T-cell (primary cell): ENCODE measurements at regions not wholly inside any gene's neighbourhood (a gene's known extent, or its start where the extent isn't known, plus 50 kb on each side); places are given as distances from the start of the nearest gene placed in this dataset.

Experiments
- ATAC-seq, 4 experiments: fragments of 200-7000 bp in 3 of 4; fragments of 150-1000 bp in 1 of 4; cut with Tn5 transposase; replicated peaks in 1 of 4; 1 replicate in 3 of 4; 2 replicates in 1 of 4; pipeline ENCODE4 v1.10.0; 2021; ENCODE audit warnings: moderate library complexity in 3 of 4, mild to moderate bottlenecking in 2 of 4, moderate number of reproducible peaks in 1 of 4
- CTCF ChIA-PET, 2 donors: fragments of 300-600 bp; sonication (Branson Sonifier 250); formaldehyde crosslinking; loops; one replicate each; lab custom pipeline; 2022; ENCODE audit warnings: antibody characterized with exemption in 2 of 2; lab: Charles Lee
- POLR2A ChIA-PET, 2 donors: fragments of 300-600 bp; sonication (Branson Sonifier 250); formaldehyde crosslinking; loops; one replicate each; lab custom pipeline; 2022; ENCODE audit warnings: antibody characterized with exemption in 2 of 2; lab: Charles Lee
- DNase-seq, 35 experiments: peaks; one replicate each; pipeline versions ENCODE4 v3.0.0 to v3.0.0-alpha.2; 2013 to 2023
- H3K27ac ChIP-seq: one replicate; pipeline ENCODE4 v1.5.1; 2013; ENCODE audit warnings: low read length
- H3K27me3 ChIP-seq, 2 experiments: replicated peaks in 1 of 2; 1 replicate in 1 of 2; 2 replicates in 1 of 2; pipeline versions ENCODE4 v1.6.1 to v1.7.0; 2013; ENCODE audit warnings: low read length in 1 of 2, mixed read lengths in 1 of 2; ENCODE audit not compliant: control insufficient read depth in 2 of 2, insufficient read depth in 2 of 2; ENCODE audit errors: extremely low read depth in 1 of 2
- H3K36me3 ChIP-seq, 2 donors: 1 replicate in 1 of 2; 2 replicates in 1 of 2; pipeline versions ENCODE4 v1.6.1 to v1.7.0; 2013; ENCODE audit warnings: low read length in 1 of 2; ENCODE audit not compliant: control insufficient read depth in 2 of 2, insufficient read depth in 1 of 2; ENCODE audit errors: extremely low read depth in 1 of 2
- H3K4me1 ChIP-seq, 2 experiments: 1 replicate in 1 of 2; 2 replicates in 1 of 2; pipeline versions ENCODE4 v1.6.1 to v1.7.0; 2013; ENCODE audit warnings: low read length in 2 of 2, mixed read lengths in 1 of 2; ENCODE audit not compliant: insufficient read depth in 2 of 2, control insufficient read depth in 1 of 2; ENCODE audit errors: extremely low read depth in 1 of 2
- H3K4me3 ChIP-seq, 2 donors: 1 replicate in 1 of 2; 2 replicates in 1 of 2; pipeline versions ENCODE4 v1.5.1 to v1.7.0; 2013; ENCODE audit warnings: mild to moderate bottlenecking in 2 of 2, low read length in 1 of 2, moderate library complexity in 1 of 2; ENCODE audit not compliant: control insufficient read depth in 1 of 2; ENCODE audit errors: extremely low read depth in 1 of 2
- H3K9me3 ChIP-seq: 2 replicates; pipeline ENCODE4 v1.7.0; 2013
- H3K27ac Mint-ChIP-seq, 2 donors: one replicate each; pipeline ENCODE4 v1.8.0; 2020 to 2021; ENCODE audit warnings: mild to moderate bottlenecking in 2 of 2, mixed read lengths in 2 of 2
- H3K27me3 Mint-ChIP-seq, 2 donors: one replicate each; pipeline ENCODE4 v1.8.0; 2021 to 2022; ENCODE audit warnings: mixed read lengths in 2 of 2
- H3K36me3 Mint-ChIP-seq: one replicate; pipeline ENCODE4 v1.8.0; 2021; ENCODE audit warnings: mixed read lengths
- H3K4me1 Mint-ChIP-seq, 3 donors: one replicate each; pipeline ENCODE4 v1.8.0; 2020 to 2022; ENCODE audit warnings: mixed read lengths in 3 of 3, mild to moderate bottlenecking in 1 of 3
- H3K4me3 Mint-ChIP-seq, 3 donors: one replicate each; pipeline ENCODE4 v1.8.0; 2020 to 2022; ENCODE audit warnings: mild to moderate bottlenecking in 3 of 3, mixed read lengths in 3 of 3, moderate library complexity in 3 of 3
- H3K9me3 Mint-ChIP-seq, 3 donors: one replicate each; pipeline ENCODE4 v1.8.0; 2020 to 2022; ENCODE audit warnings: mixed read lengths in 3 of 3
- WGBS: methylation state at CpG from one replicate; pipeline ENCODE4 v1.1.5; 2013; ENCODE audit warnings: missing lambda C conversion rate; ENCODE audit not compliant: insufficient coverage; 5-methylcytosine and 5-hydroxymethylcytosine counted together

GRCh38 chr5:138651767-138652117 is 76.5 kb upstream of the HSPA9 start:
- Histone ChIP-seq H3K36me3 (no peaks in the 10 kb centered on the region), H3K27ac (no peak overlapping the region), H3K9me3 (no peaks in the 10 kb centered on the region), H3K4me1 (peaks cover 7 to 22% of the 10 kb centered on the region in 2 experiments), H3K4me3 (no peak overlapping the region), H3K27me3 (peaks cover 13 to 97% of the 10 kb centered on the region in 2 experiments)
- POLR2A ChIA-PET = no interaction called here
- Mint-ChIP-seq H3K36me3 (no peaks in the 10 kb centered on the region), H3K27ac (no peak overlapping the region), H3K4me3 (no peak overlapping the region), H3K9me3 (no peaks in the 10 kb centered on the region), H3K27me3 (peaks cover 86 to 96% of the 10 kb centered on the region in 2 donors), H3K4me1 (peaks cover 19 to 31% (median 30%) of the 10 kb centered on the region in 3 donors)
- WGBS = 78% methylated on average over 2 of the region's 6 CpGs
- CTCF ChIA-PET = interaction anchor here in 1 of 2 donors (0.6 kb wide), 1 partner anchor 12 kb away, joined by 3 read pairs; no protein-coding TSS in a partner anchor
- DNase-seq = no peak
- ATAC-seq = no peak

GRCh38 chr5:138651058-138651766 is 76.0 kb upstream of the HSPA9 start:
- Mint-ChIP-seq H3K4me1 (peaks cover 19 to 31% (median 30%) of the 10 kb centered on the region in 3 donors), H3K27me3 (peaks cover 86 to 96% of the 10 kb centered on the region in 2 donors), H3K9me3 (no peaks in the 10 kb centered on the region), H3K27ac (peak overlapping the region in 1 of 2 donors; percentile 19), H3K36me3 (no peaks in the 10 kb centered on the region), H3K4me3 (no peak overlapping the region)
- no peak overlapping the region for H3K27ac ChIP-seq
- H3K27me3 ChIP-seq = peaks cover 13 to 97% of the 10 kb centered on the region in 2 experiments
- WGBS = 64% methylated on average over 6 of the region's 14 CpGs
- peaks cover 7 to 22% of the 10 kb centered on the region in 2 experiments for H3K4me1 ChIP-seq
- DNase-seq (no peak), ATAC-seq (no peak)
- no peaks in the 10 kb centered on the region for H3K36me3 ChIP-seq
- H3K9me3 ChIP-seq = no peaks in the 10 kb centered on the region
- H3K4me3 ChIP-seq = no peak overlapping the region
- ChIA-PET POLR2A (no interaction called here), CTCF (interaction anchor here in 1 of 2 donors (0.5 to 0.6 kb wide), 2 partner anchors 12 to 1114 kb away, joined by 3 to 6 read pairs; no protein-coding TSS in a partner anchor)

GRCh38 chr5:138650196-138650595 is 75.0 kb upstream of the HSPA9 start:
- no peaks in the 10 kb centered on the region for H3K9me3 Mint-ChIP-seq
- no peak for ATAC-seq
- peaks cover 19 to 30% (median 27%) of the 10 kb centered on the region in 3 donors for H3K4me1 Mint-ChIP-seq
- Histone ChIP-seq H3K9me3 (no peaks in the 10 kb centered on the region), H3K36me3 (no peaks in the 10 kb centered on the region), H3K4me3 (no peak overlapping the region), H3K27me3 (peaks cover 13 to 97% of the 10 kb centered on the region in 2 experiments), H3K27ac (no peak overlapping the region), H3K4me1 (peaks cover 7 to 18% of the 10 kb centered on the region in 2 experiments)
- H3K27me3 Mint-ChIP-seq = peaks cover 83 to 92% of the 10 kb centered on the region in 2 donors
- no peak overlapping the region for H3K27ac Mint-ChIP-seq
- no peak for DNase-seq
- WGBS = no CpG with 5 or more reads among the region's 7 CpGs
- ChIA-PET POLR2A (no interaction called here), CTCF (no interaction called here)
- H3K4me3 Mint-ChIP-seq = no peak overlapping the region
- H3K36me3 Mint-ChIP-seq = no peaks in the 10 kb centered on the region

GRCh38 chr5:138649775-138650174 is 74.6 kb upstream of the HSPA9 start:
- 71% methylated on average over 1 of the region's 3 CpGs for WGBS
- no peaks in the 10 kb centered on the region for H3K9me3 ChIP-seq
- ChIA-PET CTCF (interaction anchor here in 1 of 2 donors (0.9 kb wide), 1 partner anchor 200 kb away, joined by 4 read pairs; no protein-coding TSS in a partner anchor), POLR2A (no interaction called here)
- DNase-seq (no peak), ATAC-seq (no peak)
- Mint-ChIP-seq H3K9me3 (no peaks in the 10 kb centered on the region), H3K27me3 (peaks cover 78 to 92% of the 10 kb centered on the region in 2 donors), H3K27ac (no peak overlapping the region), H3K4me3 (no peak overlapping the region), H3K4me1 (peaks cover 15 to 26% (median 23%) of the 10 kb centered on the region in 3 donors), H3K36me3 (no peaks in the 10 kb centered on the region)
- peaks cover 13 to 96% of the 10 kb centered on the region in 2 experiments for H3K27me3 ChIP-seq
- no peak overlapping the region for H3K27ac ChIP-seq
- peaks cover 7 to 14% of the 10 kb centered on the region in 2 experiments for H3K4me1 ChIP-seq
- H3K4me3 ChIP-seq = no peak overlapping the region
- no peaks in the 10 kb centered on the region for H3K36me3 ChIP-seq

GRCh38 chr5:138649316-138649720 is 74.1 kb upstream of the HSPA9 start:
- ChIA-PET CTCF (interaction anchor here in 1 of 2 donors (0.9 kb wide), 1 partner anchor 200 kb away, joined by 4 read pairs; no protein-coding TSS in a partner anchor), POLR2A (no interaction called here)
- peaks cover 4 to 9% of the 10 kb centered on the region in 2 experiments for H3K4me1 ChIP-seq
- no peaks in the 10 kb centered on the region for H3K36me3 Mint-ChIP-seq
- H3K9me3 Mint-ChIP-seq = no peaks in the 10 kb centered on the region
- H3K36me3 ChIP-seq = no peaks in the 10 kb centered on the region
- no peak overlapping the region for H3K4me3 ChIP-seq
- no peaks in the 10 kb centered on the region for H3K9me3 ChIP-seq
- peaks cover 11 to 21% (median 19%) of the 10 kb centered on the region in 3 donors for H3K4me1 Mint-ChIP-seq
- 84% methylated on average over 5 of the region's 9 CpGs for WGBS
- DNase-seq (no peak), ATAC-seq (no peak)
- H3K27me3 Mint-ChIP-seq = peaks cover 76 to 92% of the 10 kb centered on the region in 2 donors
- no peak overlapping the region for H3K27ac ChIP-seq
- no peak overlapping the region for H3K27ac Mint-ChIP-seq
- no peak overlapping the region for H3K4me3 Mint-ChIP-seq
- peaks cover 13 to 96% of the 10 kb centered on the region in 2 experiments for H3K27me3 ChIP-seq

GRCh38 chr5:138648841-138649240 is 73.6 kb upstream of the HSPA9 start:
- no peaks in the 10 kb centered on the region for H3K36me3 ChIP-seq
- Mint-ChIP-seq H3K4me1 (peaks cover 6 to 16% (median 14%) of the 10 kb centered on the region in 3 donors), H3K27ac (no peak overlapping the region), H3K27me3 (peaks cover 73 to 92% of the 10 kb centered on the region in 2 donors), H3K36me3 (no peaks in the 10 kb centered on the region), H3K4me3 (no peak overlapping the region), H3K9me3 (no peaks in the 10 kb centered on the region)
- H3K4me3 ChIP-seq = no peak overlapping the region
- no CpG with 5 or more reads among the region's 2 CpGs for WGBS
- DNase-seq (no peak), ATAC-seq (no peak)
- POLR2A ChIA-PET = no interaction called here
- peaks cover 13 to 97% of the 10 kb centered on the region in 2 experiments for H3K27me3 ChIP-seq
- CTCF ChIA-PET = no interaction called here
- H3K4me1 ChIP-seq = peaks cover 0 to 5% of the 10 kb centered on the region in 2 experiments
- no peak overlapping the region for H3K27ac ChIP-seq
- H3K9me3 ChIP-seq = no peaks in the 10 kb centered on the region
